Renal cortex interstitium (tissue), 11 donors: ENCODE measurements at regions not wholly inside any gene's neighbourhood (a gene's known extent, or its start where the extent isn't known, plus 50 kb on each side); places are given as distances from the start of the nearest gene placed in this dataset.
A peak's percentile ranks its signal among the peaks of the same experiment; 100 is the strongest.
"Not testable (repeated sequence)": the region's sequence is repeated elsewhere in the genome, so short reads cannot be mapped to it uniquely, and the experiment has no call there.

Experiments used
- DNase-seq, 11 donors: peaks; one replicate each; pipeline ENCODE4 v3.0.0-alpha.2; 2013; ENCODE audit warnings: low read depth in 9 of 11, low spot score in 4 of 11; ENCODE audit errors: extremely low read depth in 1 of 11

- DNase-seq: no peak
Observed at GRCh38 chr1:194045416-194045815, 859.0 kb upstream of the B3GALT2 start.

DNA sequence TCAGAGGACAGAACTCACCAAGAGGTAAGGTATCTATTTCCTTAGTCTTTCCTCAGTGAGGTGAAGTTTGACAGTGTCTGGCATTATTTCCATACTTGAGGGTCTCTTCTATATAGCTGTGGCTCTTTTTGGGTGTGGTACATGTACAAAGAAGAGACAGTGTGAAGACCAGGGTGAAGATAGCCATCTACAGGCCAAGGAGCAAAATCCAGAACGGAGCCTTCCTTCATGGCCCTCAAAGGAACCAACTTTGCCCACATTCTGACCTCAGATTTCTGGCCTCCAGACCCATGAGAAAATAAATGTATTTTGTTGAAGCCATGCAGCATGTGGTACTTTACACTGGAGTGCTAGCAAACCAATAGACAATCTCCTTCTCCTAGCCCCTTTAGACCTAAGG lies 858.5 kb upstream of the B3GALT2 start:
- DNase-seq: no peak

DNA sequence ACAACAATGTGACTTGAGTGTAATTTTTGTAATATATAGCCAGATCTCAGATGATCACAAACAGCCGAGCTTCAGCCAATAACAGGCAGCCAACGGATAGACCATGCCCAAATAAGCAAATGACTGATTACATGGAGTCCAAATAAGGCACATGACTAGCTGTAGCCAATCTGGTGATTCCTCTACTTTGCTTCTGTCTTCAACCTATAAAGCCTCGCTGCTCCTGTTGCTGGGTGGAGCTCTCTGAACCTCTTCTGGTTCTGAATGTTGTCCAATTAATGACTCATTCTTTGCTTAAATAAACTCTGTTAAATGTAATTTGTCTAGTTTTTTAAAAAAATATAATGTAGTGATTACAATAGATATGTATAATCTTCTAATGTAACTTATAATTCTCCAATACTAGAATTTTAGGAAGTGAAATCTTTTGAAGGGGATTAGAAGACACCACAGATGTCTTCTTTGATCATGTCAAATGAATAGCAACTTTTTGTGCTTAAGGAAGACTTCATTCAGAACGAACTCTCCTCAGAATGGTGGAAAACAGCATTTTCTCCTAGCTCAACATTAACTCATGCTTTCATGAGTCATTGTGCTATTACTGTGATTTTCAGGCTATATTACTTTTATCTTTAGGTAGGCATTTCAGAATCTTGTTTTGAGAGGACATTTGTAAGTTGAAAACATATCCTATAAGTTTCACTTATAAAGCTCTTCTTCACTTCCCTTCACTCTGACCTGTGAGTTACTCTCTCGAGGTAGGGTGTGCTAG lies 857.8 kb upstream of the B3GALT2 start:
- no peak for DNase-seq

DNA sequence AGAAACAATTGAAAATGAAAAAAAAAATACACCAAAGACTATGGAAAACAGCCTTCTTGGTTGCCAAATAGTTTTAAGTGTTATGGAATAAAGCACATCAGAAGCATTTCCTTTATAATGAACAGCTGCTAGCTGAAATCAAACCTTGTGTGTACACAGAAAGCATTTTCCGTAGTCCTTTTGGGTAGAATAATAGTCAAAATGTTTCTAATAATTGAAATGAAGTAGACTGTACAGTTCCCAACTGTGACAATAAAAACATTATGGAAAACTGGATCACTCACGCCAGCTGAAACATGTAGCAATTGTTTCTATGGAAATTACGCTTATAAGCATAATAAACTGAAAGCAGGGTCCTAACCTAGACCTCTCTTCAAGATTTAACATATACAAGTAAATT lies 856.3 kb upstream of the B3GALT2 start:
- DNase-seq: peak in 3 of 11 donors; percentile 13 to 33 (median 28)

GRCh38 chr1:194040496-194040895 lies 854.1 kb upstream of the B3GALT2 start:
- DNase-seq: no peak

DNA sequence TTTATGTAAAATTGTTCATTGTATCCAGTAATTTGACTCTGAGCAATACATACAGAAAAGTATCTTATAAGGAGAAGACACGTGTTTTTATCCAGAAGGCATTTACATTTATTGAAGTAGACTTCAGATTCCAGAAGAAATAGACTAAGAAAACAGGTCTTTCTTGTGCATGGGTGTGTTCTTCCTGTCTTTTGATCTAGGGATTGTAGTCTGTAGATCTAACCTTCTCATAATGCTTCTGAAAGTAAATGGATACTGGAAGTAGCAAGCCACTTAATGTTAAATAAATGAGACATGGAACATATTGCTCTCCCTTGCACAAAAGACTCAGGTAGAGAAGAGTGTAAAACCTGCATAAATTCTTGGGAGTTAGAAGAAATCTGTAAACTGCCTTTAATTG lies 853.2 kb upstream of the B3GALT2 start:
- no peak for DNase-seq

DNA sequence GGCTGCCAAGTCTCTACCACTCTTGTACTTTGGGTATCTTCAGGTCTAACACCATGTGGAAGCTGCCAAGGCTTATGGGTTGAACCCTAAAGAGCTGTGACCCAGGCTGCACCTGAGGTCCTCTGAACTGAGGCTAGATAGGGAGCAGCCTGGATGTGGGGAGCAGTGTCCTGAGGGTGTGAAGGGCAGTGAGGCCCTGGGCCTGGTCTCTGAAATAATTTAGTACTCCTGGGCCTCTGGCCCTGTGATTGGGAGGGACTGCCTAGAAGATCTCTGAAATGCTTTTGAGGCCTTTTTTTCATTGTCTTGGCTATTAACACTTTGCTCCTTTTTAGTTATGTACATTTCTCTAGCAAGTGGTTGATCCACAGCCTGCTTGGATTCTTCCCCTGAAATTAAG lies 847.2 kb upstream of the B3GALT2 start:
- DNase-seq: no peak

DNA sequence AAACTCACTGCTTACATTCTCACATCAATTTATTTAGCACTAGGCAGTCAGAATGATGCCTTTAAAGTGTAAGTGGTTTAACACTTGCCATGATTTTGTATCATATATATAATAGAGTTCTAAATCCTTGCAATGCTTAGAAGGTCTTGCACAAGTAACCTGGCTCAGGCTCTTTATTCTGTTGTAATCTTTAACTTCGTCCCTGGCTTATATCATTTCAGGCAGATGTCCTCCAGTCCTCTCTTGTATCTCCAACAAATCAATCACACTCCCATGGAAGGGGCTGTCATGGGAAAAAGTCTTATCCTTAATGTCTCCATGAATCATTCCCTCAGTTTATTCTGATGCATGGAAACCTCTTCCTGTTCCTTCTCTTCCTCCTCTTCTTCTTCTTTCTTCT lies 841.6 kb upstream of the B3GALT2 start:
- DNase-seq: no peak

DNA sequence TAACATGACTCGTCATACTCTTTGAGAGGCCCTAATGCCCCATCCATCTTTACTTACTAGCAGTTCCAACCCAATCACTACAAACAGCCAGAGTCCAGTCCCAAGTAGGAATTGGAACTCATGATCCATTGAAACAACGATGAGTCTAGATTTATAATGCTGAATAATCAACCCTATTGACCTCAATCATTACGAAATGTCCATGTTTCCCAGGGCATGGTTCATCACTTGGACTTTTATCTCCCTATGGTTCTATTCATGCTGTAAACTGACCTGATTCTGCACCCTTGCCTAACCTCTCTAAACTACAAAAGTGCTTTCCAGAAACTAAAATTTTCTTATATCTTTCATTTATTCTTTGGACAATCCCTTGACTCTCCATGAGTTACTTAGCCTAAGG lies 840.0 kb upstream of the B3GALT2 start:
- no peak for DNase-seq

DNA sequence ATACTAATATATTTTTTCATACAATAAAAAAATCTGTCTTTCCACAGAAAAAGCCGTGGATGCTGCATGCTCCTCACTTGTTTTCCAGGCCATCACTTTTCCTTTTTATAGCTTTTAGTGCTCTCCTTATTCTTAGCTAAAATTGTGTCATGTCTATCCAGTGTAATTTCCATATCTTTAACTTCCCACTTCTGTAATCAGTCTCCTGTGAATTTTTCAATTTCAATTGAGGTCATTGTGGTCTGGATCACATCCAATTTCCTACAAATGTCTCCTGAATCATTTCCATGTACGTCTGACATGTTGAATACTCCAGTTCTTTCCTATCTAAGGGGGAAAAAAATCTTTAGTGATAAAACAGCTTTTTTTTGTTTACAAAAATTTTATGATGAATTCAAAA lies 838.2 kb upstream of the B3GALT2 start:
- no peak for DNase-seq

DNA sequence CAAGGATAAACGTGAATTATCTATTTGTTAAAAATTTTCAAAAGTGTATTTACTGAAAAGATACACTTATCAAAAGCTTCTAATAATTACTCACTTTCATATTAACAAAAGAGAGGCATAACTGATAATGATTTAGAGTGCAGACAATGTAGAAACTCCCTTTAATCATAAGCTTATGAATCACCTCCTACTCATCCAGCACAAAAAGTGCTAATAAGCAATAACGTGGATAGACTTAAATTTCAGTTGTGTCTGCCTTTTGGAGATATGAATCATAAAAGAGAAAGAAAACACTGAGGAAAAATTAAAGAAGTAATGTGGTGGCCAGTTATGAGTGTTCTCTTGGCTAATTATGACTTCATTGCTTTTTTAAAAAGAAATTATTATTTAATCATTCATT lies 827.6 kb upstream of the B3GALT2 start:
- no peak for DNase-seq

- no peak for DNase-seq
Observed at GRCh38 chr1:194013561-194013960, 827.1 kb upstream of the B3GALT2 start.

DNA sequence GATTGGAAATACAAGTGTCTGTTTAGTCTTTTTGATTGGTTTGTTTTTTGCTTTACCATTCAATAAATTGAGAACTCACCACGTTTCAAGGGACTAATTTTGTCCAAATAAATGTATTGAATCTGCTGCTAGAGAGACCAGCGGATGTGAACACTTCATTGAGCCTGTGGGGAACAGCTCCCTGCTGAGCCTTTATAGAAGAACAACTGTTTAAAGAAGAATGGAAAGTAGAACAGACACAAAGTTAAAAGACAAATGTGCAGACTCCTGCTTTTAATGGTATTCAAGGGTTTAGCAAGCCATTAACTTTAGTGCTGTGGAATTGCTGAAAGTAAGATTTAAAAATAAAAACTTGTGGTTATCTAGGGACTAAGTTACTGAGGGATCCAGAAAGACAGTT lies 817.7 kb upstream of the B3GALT2 start:
- no peak for DNase-seq

DNA sequence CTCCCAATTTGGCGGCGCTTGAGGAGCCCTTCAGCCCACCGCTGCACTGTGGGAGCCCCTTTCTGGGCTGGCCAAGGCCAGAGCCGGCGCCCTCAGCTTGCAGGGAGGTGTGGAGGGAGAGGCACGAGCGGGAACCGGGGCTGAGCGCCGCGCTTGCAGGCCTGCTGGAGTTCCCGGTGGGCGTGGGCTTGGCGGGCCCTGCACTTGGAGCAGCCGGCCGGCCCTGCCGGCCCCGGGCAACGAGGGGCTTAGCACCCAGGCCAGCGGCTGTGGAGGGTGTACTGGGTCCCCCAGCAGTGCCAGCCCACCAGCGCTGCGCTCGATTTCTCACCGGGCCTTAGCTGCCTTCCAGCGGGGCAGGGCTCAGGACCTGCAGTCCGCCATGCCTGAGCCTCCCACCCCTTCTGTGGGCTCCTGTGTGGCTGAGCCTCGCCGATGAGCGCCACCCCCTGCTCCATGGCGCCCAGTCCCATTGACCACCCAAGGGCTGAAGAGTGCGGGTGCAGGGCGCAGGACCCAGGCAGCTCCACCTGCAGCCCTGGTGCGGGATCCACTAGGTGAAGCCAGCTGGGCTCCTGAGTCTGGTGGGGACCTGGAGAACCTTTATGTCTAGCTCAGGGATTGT lies 815.4 kb upstream of the B3GALT2 start:
- DNase-seq: not testable (repeated sequence)

DNA sequence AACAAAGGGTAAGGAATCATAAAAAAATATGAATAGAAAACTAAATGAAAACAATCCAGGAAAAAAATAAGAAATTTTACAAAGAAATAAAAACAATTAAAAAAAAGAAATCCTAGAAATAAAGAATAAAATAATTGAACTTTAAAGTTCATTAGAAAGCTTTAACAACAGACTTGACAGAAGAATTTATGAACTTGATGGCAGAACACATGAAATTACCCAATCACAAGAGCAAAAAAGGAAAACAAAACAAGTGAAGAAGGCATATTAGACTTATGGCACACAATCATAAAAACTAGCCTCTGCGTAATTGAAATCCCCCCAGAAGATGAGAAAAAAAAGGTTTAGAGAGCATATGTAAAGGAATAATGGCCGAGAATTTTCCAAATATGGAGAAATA lies 802.5 kb upstream of the B3GALT2 start:
- DNase-seq: no peak

GRCh38 chr1:193979219-193979618 lies 792.8 kb upstream of the B3GALT2 start:
- no peak for DNase-seq

DNA sequence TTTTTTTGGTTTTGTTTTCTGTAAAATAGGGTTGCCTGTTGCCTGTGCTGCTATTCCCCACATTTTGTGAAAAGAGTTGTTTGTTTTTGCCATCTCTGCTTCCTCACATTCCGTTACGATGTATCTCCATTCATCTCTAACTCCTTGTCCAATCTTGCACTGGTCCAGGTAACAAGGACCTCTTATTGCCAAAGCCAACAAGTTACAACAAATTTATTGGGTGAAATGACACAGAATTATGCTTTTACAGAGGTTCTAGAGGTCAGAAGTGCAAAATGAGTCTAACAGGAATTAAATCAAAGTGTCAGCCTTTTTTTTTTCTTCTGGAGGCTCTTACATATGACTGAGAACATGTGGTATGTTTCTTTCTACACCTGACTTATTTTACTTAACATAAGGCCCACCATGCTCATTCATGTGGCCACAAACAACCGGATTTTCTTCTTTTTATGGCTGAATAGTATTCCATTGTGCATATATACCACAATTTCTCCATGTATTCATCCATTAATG lies 787.9 kb upstream of the B3GALT2 start:
- no peak for DNase-seq

DNA sequence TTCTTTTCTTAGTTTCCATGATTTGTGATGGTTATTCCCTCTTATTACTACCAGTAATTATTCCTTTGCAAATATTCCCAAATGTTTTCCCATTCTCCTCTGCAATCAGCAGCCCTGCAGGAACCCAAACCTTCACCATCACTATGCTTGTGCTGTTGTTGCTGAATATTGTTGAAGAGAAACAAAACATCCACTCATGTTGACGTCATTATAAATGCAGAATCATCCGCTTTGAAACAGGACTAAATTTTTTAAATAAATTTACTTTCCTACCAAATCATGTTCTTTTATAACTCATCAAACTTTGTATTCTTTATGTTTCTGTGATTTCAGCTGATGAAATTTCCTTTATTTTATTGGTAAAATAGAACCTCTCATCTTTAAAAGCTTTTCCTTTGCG lies 787.0 kb upstream of the B3GALT2 start:
- no peak for DNase-seq

- DNase-seq: no peak
Observed at GRCh38 chr1:193971595-193971994, 785.2 kb upstream of the B3GALT2 start.

GRCh38 chr1:193960499-193960898 lies 774.1 kb upstream of the B3GALT2 start:
- DNase-seq: no peak

DNA sequence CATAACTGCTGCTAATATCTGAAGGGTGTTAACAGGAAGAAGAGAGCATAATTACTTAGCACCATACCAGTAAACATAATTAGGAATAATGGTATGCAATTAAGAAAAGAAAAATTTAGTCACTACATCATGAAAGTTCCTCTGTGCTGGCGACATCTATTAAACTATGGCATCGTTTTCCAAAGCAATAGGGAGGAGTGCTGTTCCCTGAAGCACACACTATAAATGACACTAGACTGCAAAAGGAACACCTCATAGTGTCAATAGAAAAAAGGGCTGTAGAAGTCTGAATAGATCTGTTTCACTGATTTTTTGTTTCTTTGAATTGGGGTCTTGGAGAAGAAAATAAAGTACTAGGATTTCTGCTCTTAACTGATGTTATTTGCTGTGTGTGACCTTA lies 773.6 kb upstream of the B3GALT2 start:
- no peak for DNase-seq
